ENCODE measurements at regions not wholly inside any gene's neighbourhood (a gene's known extent, or its start where the extent isn't known, plus 50 kb on each side); places are given as distances from the start of the nearest gene placed in this dataset.
"Not testable (repeated sequence)": the region's sequence is repeated elsewhere in the genome, so short reads cannot be mapped to it uniquely, and the experiment has no call there.

- DNase-seq (ENCODE audit: low spot score); intact Hi-C loops (cut with DNase I): not testable (repeated sequence)
These were observed 89.3 kb downstream of the KCNJ18 start for GRCh38 chr17:21781666-21782024.

GRCh38 chr17:21782107-21782506, 89.8 kb downstream of the KCNJ18 start:
- H3K27me3 ChIP-seq (replicated peaks; ENCODE audit: insufficient read depth); H3K9me3 ChIP-seq; H3K36me3 ChIP-seq; H3K4me3 ChIP-seq; intact Hi-C loops (cut with DNase I); DNase-seq (ENCODE audit: low spot score); H3K27ac ChIP-seq; H3K4me1 ChIP-seq (replicated peaks): not testable (repeated sequence)
- 83% methylated on average over 5 of the region's 9 CpGs for WGBS

More at GRCh38 chr17:21781666-21782024, 89.3 kb downstream of the KCNJ18 start:
- not testable (repeated sequence) for H3K4me3 ChIP-seq; H3K27me3 ChIP-seq (replicated peaks; ENCODE audit: insufficient read depth); H3K27ac ChIP-seq; H3K36me3 ChIP-seq; H3K9me3 ChIP-seq; H3K4me1 ChIP-seq (replicated peaks)
- 70% methylated on average over 8 of the region's 9 CpGs for WGBS

- H3K36me3 ChIP-seq; H3K4me3 ChIP-seq; H3K4me1 ChIP-seq (replicated peaks); H3K9me3 ChIP-seq; intact Hi-C loops (cut with DNase I); H3K27ac ChIP-seq; DNase-seq (ENCODE audit: low spot score); H3K27me3 ChIP-seq (replicated peaks; ENCODE audit: insufficient read depth): not testable (repeated sequence)
- 85% methylated on average over 4 of the region's 6 CpGs for WGBS
These were observed 90.3 kb downstream of the KCNJ18 start for GRCh38 chr17:21782604-21783003.

- intact Hi-C loops (cut with DNase I); H3K27ac ChIP-seq; H3K27me3 ChIP-seq (replicated peaks; ENCODE audit: insufficient read depth); H3K4me1 ChIP-seq (replicated peaks); H3K4me3 ChIP-seq; H3K36me3 ChIP-seq; DNase-seq (ENCODE audit: low spot score); H3K9me3 ChIP-seq: not testable (repeated sequence)
- WGBS, result 82% methylated on average over 8 of the region's 8 CpGs
These were observed 90.7 kb downstream of the KCNJ18 start for GRCh38 chr17:21783017-21783416.

- H3K4me3 ChIP-seq; H3K36me3 ChIP-seq; DNase-seq (ENCODE audit: low spot score); H3K4me1 ChIP-seq (replicated peaks); H3K27ac ChIP-seq; intact Hi-C loops (cut with DNase I); H3K9me3 ChIP-seq; H3K27me3 ChIP-seq (replicated peaks; ENCODE audit: insufficient read depth): not testable (repeated sequence)
- WGBS, result 84% methylated on average over 9 of the region's 9 CpGs
These were observed 121.9 kb downstream of the KCNJ18 start for GRCh38 chr17:21814272-21814671.

- Histone ChIP-seq H3K27me3 (replicated peaks; ENCODE audit: insufficient read depth) (no peaks in the 10 kb centered on the region), H3K4me3 (no peak overlapping the region), H3K36me3 (no peaks in the 10 kb centered on the region), H3K4me1 (replicated peaks) (no peaks in the 10 kb centered on the region), H3K27ac (no peak overlapping the region), H3K9me3 (no peaks in the 10 kb centered on the region)
- intact Hi-C loops (cut with DNase I), result no loop called here
- WGBS, result 86% methylated on average over 9 of the region's 9 CpGs
- no peak for TF ChIP-seq POLR2A (IDR thresholded peaks at IDR 0.05)
- TF ChIP-seq, protein P1, sequence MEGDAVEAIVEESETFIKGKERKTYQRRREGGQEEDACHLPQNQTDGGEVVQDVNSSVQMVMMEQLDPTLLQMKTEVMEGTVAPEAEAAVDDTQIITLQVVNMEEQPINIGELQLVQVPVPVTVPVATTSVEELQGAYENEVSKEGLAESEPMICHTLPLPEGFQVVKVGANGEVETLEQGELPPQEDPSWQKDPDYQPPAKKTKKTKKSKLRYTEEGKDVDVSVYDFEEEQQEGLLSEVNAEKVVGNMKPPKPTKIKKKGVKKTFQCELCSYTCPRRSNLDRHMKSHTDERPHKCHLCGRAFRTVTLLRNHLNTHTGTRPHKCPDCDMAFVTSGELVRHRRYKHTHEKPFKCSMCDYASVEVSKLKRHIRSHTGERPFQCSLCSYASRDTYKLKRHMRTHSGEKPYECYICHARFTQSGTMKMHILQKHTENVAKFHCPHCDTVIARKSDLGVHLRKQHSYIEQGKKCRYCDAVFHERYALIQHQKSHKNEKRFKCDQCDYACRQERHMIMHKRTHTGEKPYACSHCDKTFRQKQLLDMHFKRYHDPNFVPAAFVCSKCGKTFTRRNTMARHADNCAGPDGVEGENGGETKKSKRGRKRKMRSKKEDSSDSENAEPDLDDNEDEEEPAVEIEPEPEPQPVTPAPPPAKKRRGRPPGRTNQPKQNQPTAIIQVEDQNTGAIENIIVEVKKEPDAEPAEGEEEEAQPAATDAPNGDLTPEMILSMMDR (IDR thresholded peaks at IDR 0.05), result no peak
- no peak for TF ChIP-seq POLR2AphosphoS5 (IDR thresholded peaks at IDR 0.05)
- DNase-seq (ENCODE audit: low spot score), result no peak
These were observed 122.5 kb downstream of the KCNJ18 start for GRCh38 chr17:21814776-21815175.

DNA sequence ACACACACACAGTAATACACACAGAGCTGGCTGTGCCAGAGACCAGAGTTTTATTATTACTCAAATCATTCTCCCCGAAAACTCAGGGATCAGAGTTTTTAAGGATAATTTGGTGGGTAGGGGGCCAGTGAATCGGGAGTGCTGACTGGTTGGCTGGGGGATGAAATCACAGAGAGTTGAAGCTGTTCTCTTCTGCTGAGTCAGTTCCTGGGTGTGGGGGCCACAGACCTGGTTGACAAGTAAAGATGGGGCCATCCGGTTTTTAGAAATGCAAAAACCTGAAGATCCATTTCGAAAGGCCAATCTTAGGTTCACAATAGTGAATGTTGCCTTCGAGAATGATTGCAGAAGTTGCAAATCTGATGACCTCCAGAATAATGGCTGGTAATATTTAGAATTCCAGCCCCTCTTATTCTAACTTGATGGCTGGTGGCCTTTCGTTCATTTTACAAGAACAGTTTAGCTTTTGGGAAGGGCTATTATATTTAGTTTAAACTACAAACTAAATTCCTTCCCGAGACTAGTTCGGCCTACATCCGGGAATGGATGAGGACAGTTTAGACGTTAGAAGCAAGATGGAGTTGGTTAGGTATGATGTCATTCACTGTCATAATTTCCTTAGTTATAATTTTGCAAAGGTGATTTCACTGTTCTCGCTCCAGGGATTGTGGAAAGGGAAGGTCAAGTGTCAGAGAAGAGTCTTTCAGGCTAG, 123.2 kb downstream of the KCNJ18 start:
- DNase-seq (ENCODE audit: low spot score), result no peak
- TF ChIP-seq POLR2AphosphoS5 (IDR thresholded peaks at IDR 0.05) (no peak), POLR2A (IDR thresholded peaks at IDR 0.05) (no peak)
- TF ChIP-seq, protein P1 (IDR thresholded peaks at IDR 0.05), result no peak
- 85% methylated on average over 11 of the region's 11 CpGs for WGBS
- Histone ChIP-seq H3K9me3 (no peaks in the 10 kb centered on the region), H3K4me3 (no peak overlapping the region), H3K36me3 (no peaks in the 10 kb centered on the region), H3K27ac (no peak overlapping the region), H3K4me1 (replicated peaks) (no peaks in the 10 kb centered on the region), H3K27me3 (replicated peaks; ENCODE audit: insufficient read depth) (no peaks in the 10 kb centered on the region)
- intact Hi-C loops (cut with DNase I), result no loop called here
